Memory B cell (primary cell): ENCODE measurements at regions not wholly inside any gene's neighbourhood (a gene's known extent, or its start where the extent isn't known, plus 50 kb on each side); places are given as distances from the start of the nearest gene placed in this dataset.

Source experiments
- ATAC-seq: fragments of 150-1000 bp; cut with Tn5 transposase; 2 replicates; pipeline ENCODE4 v1.10.0; 2021; ENCODE audit warnings: low read depth, mild to moderate bottlenecking, moderate library complexity
- DNase-seq, 2 donors: peaks; one replicate each; pipeline ENCODE4 v3.0.0; 2022; ENCODE audit warnings: low spot score in 2 of 2
- H3K27ac Mint-ChIP-seq: one replicate; pipeline ENCODE4 v1.8.0; 2022; ENCODE audit warnings: mild to moderate bottlenecking, moderate library complexity, mixed read lengths
- H3K27me3 Mint-ChIP-seq: one replicate; pipeline ENCODE4 v1.8.0; 2022; ENCODE audit warnings: mixed read lengths
- H3K36me3 Mint-ChIP-seq: one replicate; pipeline ENCODE4 v1.8.0; 2022; ENCODE audit warnings: mild to moderate bottlenecking, mixed read lengths
- H3K4me1 Mint-ChIP-seq: one replicate; pipeline ENCODE4 v1.8.0; 2022; ENCODE audit warnings: mixed read lengths
- H3K4me3 Mint-ChIP-seq: one replicate; pipeline ENCODE4 v1.8.0; 2022; ENCODE audit warnings: mild to moderate bottlenecking, moderate library complexity, mixed read lengths
- H3K9me3 Mint-ChIP-seq: one replicate; pipeline ENCODE4 v1.8.0; 2022; ENCODE audit warnings: mixed read lengths

GRCh38 chr14:22168092-22168955 lies 420.7 kb downstream of the DAD1 start:
- no peak for DNase-seq
- Mint-ChIP-seq H3K27me3 (peaks cover 10% of the 10 kb centered on the region), H3K4me1 (no peaks in the 10 kb centered on the region), H3K4me3 (no peak overlapping the region), H3K9me3 (no peaks in the 10 kb centered on the region), H3K27ac (no peak overlapping the region), H3K36me3 (no peaks in the 10 kb centered on the region)
- ATAC-seq = no peak

GRCh38 chr14:22164616-22165015 lies 424.4 kb downstream of the DAD1 start:
- DNase-seq (no peak), ATAC-seq (no peak)
- no peak overlapping the region for H3K4me3 Mint-ChIP-seq
- peaks cover 13% of the 10 kb centered on the region for H3K27me3 Mint-ChIP-seq
- H3K36me3 Mint-ChIP-seq = no peaks in the 10 kb centered on the region
- H3K4me1 Mint-ChIP-seq = peaks cover 2% of the 10 kb centered on the region
- no peak overlapping the region for H3K27ac Mint-ChIP-seq
- H3K9me3 Mint-ChIP-seq = no peaks in the 10 kb centered on the region

DNA sequence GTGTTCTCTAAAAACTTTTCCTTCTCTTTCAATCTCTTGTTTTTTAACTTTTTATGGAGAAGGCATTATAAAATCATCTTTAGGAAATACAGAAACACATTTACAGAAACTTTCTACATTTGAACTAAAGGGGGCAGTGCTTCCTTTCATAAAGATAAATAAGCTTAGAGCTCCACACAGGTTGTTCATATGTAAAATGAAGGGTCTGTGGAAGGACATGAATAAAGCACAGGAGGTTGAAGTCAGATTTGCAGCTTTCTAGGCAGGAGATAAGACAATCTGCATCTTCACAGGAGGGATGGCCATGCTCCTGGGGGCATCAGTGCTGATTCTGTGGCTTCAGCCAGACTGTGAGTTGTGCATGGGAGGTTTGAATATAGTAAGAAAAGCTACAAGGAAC lies 426.0 kb downstream of the DAD1 start:
- H3K27ac Mint-ChIP-seq = no peak overlapping the region
- ATAC-seq = no peak
- H3K9me3 Mint-ChIP-seq = no peaks in the 10 kb centered on the region
- no peak overlapping the region for H3K4me3 Mint-ChIP-seq
- peaks cover 6% of the 10 kb centered on the region for H3K4me1 Mint-ChIP-seq
- peaks cover 10% of the 10 kb centered on the region for H3K27me3 Mint-ChIP-seq
- H3K36me3 Mint-ChIP-seq = no peaks in the 10 kb centered on the region
- DNase-seq = no peak

DNA sequence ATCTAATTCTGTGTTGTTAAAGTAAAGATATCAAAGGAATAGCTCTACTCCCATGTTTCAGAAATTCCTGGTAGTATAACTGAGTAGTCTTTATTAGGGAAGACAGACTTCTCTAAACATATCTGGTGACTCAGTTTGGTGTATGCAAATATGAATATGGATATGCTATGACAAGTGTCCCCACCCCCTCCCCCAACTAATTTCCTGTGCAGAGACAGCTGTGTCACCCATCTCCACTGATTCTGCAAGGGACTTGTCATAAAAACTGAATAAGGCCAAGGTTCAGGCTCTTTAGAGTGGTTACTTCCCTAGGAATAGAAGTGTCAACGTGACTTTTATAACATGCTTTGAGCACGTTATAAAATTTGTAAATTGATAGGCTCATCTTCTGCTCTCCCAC lies 429.1 kb downstream of the DAD1 start:
- Mint-ChIP-seq H3K36me3 (no peaks in the 10 kb centered on the region), H3K27me3 (peaks cover 13% of the 10 kb centered on the region), H3K4me3 (no peak overlapping the region), H3K9me3 (no peaks in the 10 kb centered on the region), H3K27ac (no peak overlapping the region), H3K4me1 (peaks cover 6% of the 10 kb centered on the region)
- DNase-seq (no peak), ATAC-seq (no peak)

- Mint-ChIP-seq H3K27me3 (peaks cover 15% of the 10 kb centered on the region), H3K9me3 (no peaks in the 10 kb centered on the region), H3K4me1 (peaks cover 6% of the 10 kb centered on the region), H3K4me3 (no peak overlapping the region), H3K27ac (no peak overlapping the region), H3K36me3 (no peaks in the 10 kb centered on the region)
- DNase-seq = no peak
- ATAC-seq = no peak
These were observed 429.9 kb downstream of the DAD1 start for GRCh38 chr14:22159099-22159498.

DNA sequence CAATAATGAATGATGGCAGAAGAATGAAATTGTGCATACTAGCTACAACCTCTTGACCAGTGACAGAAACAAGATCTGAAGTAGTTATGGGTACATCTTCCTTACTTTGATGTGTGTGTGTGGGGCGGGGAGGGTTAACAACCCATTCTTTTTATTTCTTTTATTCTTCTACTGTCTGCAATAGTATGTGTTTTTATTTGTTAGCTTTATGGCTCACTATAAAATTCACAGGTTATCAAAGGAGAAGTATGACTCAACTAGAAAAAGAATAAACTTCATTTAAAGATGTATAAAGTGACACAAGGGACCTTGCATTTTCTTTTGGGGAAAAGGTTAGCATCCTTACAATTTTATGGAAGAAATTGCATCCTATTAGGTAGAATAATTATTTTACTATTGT lies 430.5 kb downstream of the DAD1 start:
- H3K9me3 Mint-ChIP-seq = no peaks in the 10 kb centered on the region
- peaks cover 6% of the 10 kb centered on the region for H3K4me1 Mint-ChIP-seq
- H3K36me3 Mint-ChIP-seq = no peaks in the 10 kb centered on the region
- ATAC-seq = no peak
- H3K4me3 Mint-ChIP-seq = no peak overlapping the region
- peaks cover 12% of the 10 kb centered on the region for H3K27me3 Mint-ChIP-seq
- H3K27ac Mint-ChIP-seq = no peak overlapping the region
- no peak for DNase-seq

GRCh38 chr14:22155571-22155970 lies 433.5 kb downstream of the DAD1 start:
- H3K36me3 Mint-ChIP-seq = no peaks in the 10 kb centered on the region
- no peaks in the 10 kb centered on the region for H3K9me3 Mint-ChIP-seq
- peaks cover 6% of the 10 kb centered on the region for H3K4me1 Mint-ChIP-seq
- ATAC-seq (no peak), DNase-seq (no peak)
- H3K4me3 Mint-ChIP-seq = no peak overlapping the region
- peaks cover 17% of the 10 kb centered on the region for H3K27me3 Mint-ChIP-seq
- no peak overlapping the region for H3K27ac Mint-ChIP-seq

GRCh38 chr14:22152903-22153302 lies 436.1 kb downstream of the DAD1 start:
- no peak for DNase-seq
- Mint-ChIP-seq H3K27ac (no peak overlapping the region), H3K36me3 (no peaks in the 10 kb centered on the region), H3K4me1 (no peaks in the 10 kb centered on the region), H3K4me3 (no peak overlapping the region), H3K9me3 (no peaks in the 10 kb centered on the region), H3K27me3 (peaks cover 24% of the 10 kb centered on the region)
- no peak for ATAC-seq

DNA sequence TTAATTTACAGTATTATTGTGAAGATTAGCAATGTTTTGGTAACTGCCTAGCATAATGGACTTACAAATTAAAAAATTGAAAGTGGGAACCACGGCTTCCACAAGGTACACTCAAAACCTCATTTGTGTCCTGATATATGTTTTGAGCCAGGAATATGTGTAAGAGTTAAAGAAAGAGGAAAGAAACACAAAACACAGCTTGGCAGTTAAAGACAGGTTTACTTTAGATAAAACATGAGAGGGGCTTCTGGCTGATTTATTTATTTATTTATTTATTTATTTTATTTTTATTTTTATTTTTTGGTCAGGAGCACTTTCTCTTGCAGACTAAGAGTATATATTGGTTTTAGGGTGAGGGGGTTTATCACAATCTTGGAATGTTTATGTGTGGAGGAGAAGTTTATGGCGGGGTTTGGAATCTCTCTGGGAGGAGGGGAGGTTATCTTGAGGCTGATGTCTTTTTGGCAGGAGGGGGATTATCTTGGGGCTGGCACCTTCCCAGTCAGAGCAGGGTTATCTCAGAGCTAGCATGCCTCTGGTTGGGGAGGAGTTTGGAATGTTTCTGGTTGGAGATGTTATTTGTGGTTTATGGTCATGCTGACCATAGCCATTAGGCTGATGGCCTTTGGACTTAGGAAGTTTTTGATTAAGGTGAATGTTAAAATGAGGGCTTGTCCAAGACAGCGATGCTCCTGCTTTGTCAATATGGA lies 436.7 kb downstream of the DAD1 start:
- no peak overlapping the region for H3K4me3 Mint-ChIP-seq
- no peak for ATAC-seq
- no peaks in the 10 kb centered on the region for H3K9me3 Mint-ChIP-seq
- no peaks in the 10 kb centered on the region for H3K36me3 Mint-ChIP-seq
- no peaks in the 10 kb centered on the region for H3K4me1 Mint-ChIP-seq
- peaks cover 30% of the 10 kb centered on the region for H3K27me3 Mint-ChIP-seq
- no peak for DNase-seq
- no peak overlapping the region for H3K27ac Mint-ChIP-seq

GRCh38 chr14:22151121-22151520 lies 437.9 kb downstream of the DAD1 start:
- ATAC-seq = no peak
- Mint-ChIP-seq H3K9me3 (no peaks in the 10 kb centered on the region), H3K4me3 (no peak overlapping the region), H3K27me3 (peaks cover 29% of the 10 kb centered on the region), H3K27ac (no peak overlapping the region), H3K4me1 (no peaks in the 10 kb centered on the region), H3K36me3 (no peaks in the 10 kb centered on the region)
- DNase-seq = no peak

- peaks cover 22% of the 10 kb centered on the region for H3K27me3 Mint-ChIP-seq
- no peak overlapping the region for H3K27ac Mint-ChIP-seq
- H3K4me1 Mint-ChIP-seq = no peaks in the 10 kb centered on the region
- H3K4me3 Mint-ChIP-seq = no peak overlapping the region
- H3K36me3 Mint-ChIP-seq = no peaks in the 10 kb centered on the region
- no peaks in the 10 kb centered on the region for H3K9me3 Mint-ChIP-seq
- DNase-seq (no peak), ATAC-seq (no peak)
These were observed 440.0 kb downstream of the DAD1 start for GRCh38 chr14:22149058-22149457.

DNA sequence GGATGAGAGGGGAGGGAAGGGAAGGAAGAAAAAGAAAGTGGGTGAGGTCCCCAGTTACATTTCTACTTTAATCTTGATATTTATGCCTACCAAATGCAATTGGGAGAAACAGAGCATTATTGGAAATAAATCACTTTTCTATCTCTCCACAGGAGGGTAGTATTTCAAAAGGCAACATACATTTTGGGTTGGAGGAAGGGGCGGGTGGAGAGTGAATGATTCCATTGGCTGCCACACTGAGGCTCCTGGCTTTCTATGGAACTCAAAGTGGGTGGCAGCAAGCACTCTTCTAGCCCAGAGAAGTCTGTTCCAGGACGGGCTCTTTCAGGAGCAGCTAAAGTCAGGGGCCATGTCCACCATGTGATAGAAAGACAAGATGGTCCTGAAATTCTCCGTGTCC lies 441.3 kb downstream of the DAD1 start:
- ATAC-seq (no peak), DNase-seq (no peak)
- no peak overlapping the region for H3K4me3 Mint-ChIP-seq
- H3K4me1 Mint-ChIP-seq = no peaks in the 10 kb centered on the region
- no peaks in the 10 kb centered on the region for H3K36me3 Mint-ChIP-seq
- H3K27ac Mint-ChIP-seq = no peak overlapping the region
- H3K9me3 Mint-ChIP-seq = no peaks in the 10 kb centered on the region
- H3K27me3 Mint-ChIP-seq = peaks cover 22% of the 10 kb centered on the region

GRCh38 chr14:22143363-22143762 lies 445.7 kb downstream of the DAD1 start:
- H3K27ac Mint-ChIP-seq = no peak overlapping the region

GRCh38 chr14:22140633-22141032 lies 448.4 kb downstream of the DAD1 start:
- no peaks in the 10 kb centered on the region for H3K36me3 Mint-ChIP-seq
- DNase-seq (no peak), ATAC-seq (no peak)
- peaks cover 2% of the 10 kb centered on the region for H3K9me3 Mint-ChIP-seq
- H3K27me3 Mint-ChIP-seq = peaks cover 8% of the 10 kb centered on the region
- no peaks in the 10 kb centered on the region for H3K4me1 Mint-ChIP-seq
- H3K27ac Mint-ChIP-seq = no peak overlapping the region
- no peak overlapping the region for H3K4me3 Mint-ChIP-seq

More at GRCh38 chr14:22143363-22143762, 445.7 kb downstream of the DAD1 start:
- no peaks in the 10 kb centered on the region for H3K4me1 Mint-ChIP-seq
- ATAC-seq (no peak), DNase-seq (no peak)
- H3K9me3 Mint-ChIP-seq = no peaks in the 10 kb centered on the region
- H3K27me3 Mint-ChIP-seq = peaks cover 16% of the 10 kb centered on the region
- H3K4me3 Mint-ChIP-seq = no peak overlapping the region
- no peaks in the 10 kb centered on the region for H3K36me3 Mint-ChIP-seq
